ENCODE measurements at regions not wholly inside any gene's neighbourhood (a gene's known extent, or its start where the extent isn't known, plus 50 kb on each side); places are given as distances from the start of the nearest gene placed in this dataset.
A peak's percentile ranks its signal among the peaks of the same experiment; 100 is the strongest.

DNA sequence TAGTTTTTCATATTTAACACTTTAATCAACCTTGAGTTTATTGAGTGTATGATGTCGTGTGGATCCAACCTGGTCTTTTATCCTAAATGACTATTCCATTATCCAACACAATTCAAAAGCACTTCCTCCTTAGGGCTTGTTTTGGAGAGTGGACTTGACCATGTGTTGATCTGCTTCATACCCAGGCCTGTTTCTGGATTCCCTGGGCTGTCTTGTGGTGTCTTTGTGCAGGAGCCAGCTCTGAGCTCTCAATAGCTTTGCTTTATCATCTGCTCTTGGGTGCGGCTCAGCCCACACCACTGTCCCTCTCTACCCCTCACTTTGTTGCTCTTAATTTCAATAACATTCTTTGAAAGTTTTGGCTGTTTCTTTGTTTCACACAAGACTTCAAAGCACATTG, 70.9 kb upstream of the CHST15 start:
- no peak overlapping the region for H3K4me3 ChIP-seq (ENCODE audit: low read depth, low read length)
- H3K27ac ChIP-seq (ENCODE audit: low read depth) = no peak overlapping the region
- H3K4me1 ChIP-seq (ENCODE audit: insufficient read depth) = no peaks in the 10 kb centered on the region
- 90% methylated on average over 2 of the region's 2 CpGs for WGBS
- DNase-seq (ENCODE audit: extremely low spot score) = no peak
- H3K36me3 ChIP-seq (ENCODE audit: insufficient read depth) = no peaks in the 10 kb centered on the region

- Histone ChIP-seq H3K36me3 (ENCODE audit: insufficient read depth) (no peaks in the 10 kb centered on the region), H3K4me1 (ENCODE audit: insufficient read depth) (no peaks in the 10 kb centered on the region), H3K4me3 (ENCODE audit: low read depth, low read length) (no peak overlapping the region), H3K27ac (ENCODE audit: low read depth) (no peak overlapping the region)
- no peak for DNase-seq (ENCODE audit: extremely low spot score)
- 83% methylated on average over 6 of the region's 6 CpGs for WGBS
Observed at GRCh38 chr10:124162774-124163354, 69.5 kb upstream of the CHST15 start.

DNA sequence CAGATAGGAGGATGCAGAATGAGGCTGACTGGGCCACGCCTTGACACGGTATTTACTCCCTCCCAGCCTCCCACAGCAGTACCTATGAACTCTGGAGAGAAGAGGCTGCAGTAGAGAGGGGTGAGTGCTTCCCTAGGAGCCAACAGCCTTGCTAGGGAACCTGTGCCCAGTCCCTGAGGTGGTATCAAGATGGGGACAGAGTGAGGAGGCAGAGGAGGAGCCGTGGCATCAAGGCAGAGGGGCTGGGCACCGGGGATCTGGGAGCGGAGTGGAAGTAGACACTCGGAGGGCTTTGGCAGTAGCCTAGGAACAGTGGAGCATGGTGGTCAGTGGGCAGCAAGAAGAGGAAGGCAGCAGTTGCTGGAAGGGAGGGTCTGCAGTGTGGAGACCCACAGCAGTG, 68.7 kb upstream of the CHST15 start:
- 92% methylated on average over 6 of the region's 6 CpGs for WGBS
- Histone ChIP-seq H3K4me1 (ENCODE audit: insufficient read depth) (no peaks in the 10 kb centered on the region), H3K4me3 (ENCODE audit: low read depth, low read length) (no peak overlapping the region), H3K36me3 (ENCODE audit: insufficient read depth) (no peaks in the 10 kb centered on the region), H3K27ac (ENCODE audit: low read depth) (no peak overlapping the region)
- no peak for DNase-seq (ENCODE audit: extremely low spot score)

- 81% methylated on average over 5 of the region's 5 CpGs for WGBS
- no peak for DNase-seq (ENCODE audit: extremely low spot score)
- no peak overlapping the region for H3K27ac ChIP-seq (ENCODE audit: low read depth)
- no peak overlapping the region for H3K4me3 ChIP-seq (ENCODE audit: low read depth, low read length)
- no peaks in the 10 kb centered on the region for H3K36me3 ChIP-seq (ENCODE audit: insufficient read depth)
- H3K4me1 ChIP-seq (ENCODE audit: insufficient read depth) = no peaks in the 10 kb centered on the region
Observed at GRCh38 chr10:124161601-124162000, 68.2 kb upstream of the CHST15 start.

GRCh38 chr10:124160943-124161582, 67.7 kb upstream of the CHST15 start:
- no peak overlapping the region for H3K4me3 ChIP-seq (ENCODE audit: low read depth, low read length)
- WGBS = 75% methylated on average over 13 of the region's 13 CpGs
- no peaks in the 10 kb centered on the region for H3K36me3 ChIP-seq (ENCODE audit: insufficient read depth)
- DNase-seq (ENCODE audit: extremely low spot score) = no peak
- H3K4me1 ChIP-seq (ENCODE audit: insufficient read depth) = no peaks in the 10 kb centered on the region
- H3K27ac ChIP-seq (ENCODE audit: low read depth) = no peak overlapping the region

- Histone ChIP-seq H3K27ac (ENCODE audit: low read depth) (no peak overlapping the region), H3K4me1 (ENCODE audit: insufficient read depth) (no peaks in the 10 kb centered on the region), H3K4me3 (ENCODE audit: low read depth, low read length) (no peak overlapping the region), H3K36me3 (ENCODE audit: insufficient read depth) (no peaks in the 10 kb centered on the region)
- 77% methylated on average over 10 of the region's 10 CpGs for WGBS
- no peak for DNase-seq (ENCODE audit: extremely low spot score)
Observed at GRCh38 chr10:124160176-124160575, 66.8 kb upstream of the CHST15 start.

- H3K27ac ChIP-seq (ENCODE audit: low read depth) = no peak overlapping the region
- 82% methylated on average over 5 of the region's 5 CpGs for WGBS
- no peak overlapping the region for H3K4me3 ChIP-seq (ENCODE audit: low read depth, low read length)
- H3K4me1 ChIP-seq (ENCODE audit: insufficient read depth) = no peaks in the 10 kb centered on the region
- DNase-seq (ENCODE audit: extremely low spot score) = no peak
- H3K36me3 ChIP-seq (ENCODE audit: insufficient read depth) = no peaks in the 10 kb centered on the region
Observed at GRCh38 chr10:124159153-124159552, 65.8 kb upstream of the CHST15 start.

GRCh38 chr10:124158592-124158991, 65.2 kb upstream of the CHST15 start:
- Histone ChIP-seq H3K36me3 (ENCODE audit: insufficient read depth) (no peaks in the 10 kb centered on the region), H3K27ac (ENCODE audit: low read depth) (no peak overlapping the region), H3K4me3 (ENCODE audit: low read depth, low read length) (no peak overlapping the region), H3K4me1 (ENCODE audit: insufficient read depth) (no peaks in the 10 kb centered on the region)
- 92% methylated on average over 8 of the region's 8 CpGs for WGBS
- DNase-seq (ENCODE audit: extremely low spot score) = no peak

GRCh38 chr10:124157271-124157681, 63.9 kb upstream of the CHST15 start:
- H3K4me1 ChIP-seq (ENCODE audit: insufficient read depth) = no peaks in the 10 kb centered on the region
- no peaks in the 10 kb centered on the region for H3K36me3 ChIP-seq (ENCODE audit: insufficient read depth)
- H3K4me3 ChIP-seq (ENCODE audit: low read depth, low read length) = no peak overlapping the region
- WGBS = 46% methylated on average over 4 of the region's 4 CpGs
- H3K27ac ChIP-seq (ENCODE audit: low read depth) = no peak overlapping the region
- no peak for DNase-seq (ENCODE audit: extremely low spot score)

GRCh38 chr10:124156524-124157260, 63.3 kb upstream of the CHST15 start:
- 48% methylated on average over 17 of the region's 17 CpGs for WGBS
- no peak for DNase-seq (ENCODE audit: extremely low spot score)
- Histone ChIP-seq H3K4me1 (ENCODE audit: insufficient read depth) (no peaks in the 10 kb centered on the region), H3K4me3 (ENCODE audit: low read depth, low read length) (no peak overlapping the region), H3K36me3 (ENCODE audit: insufficient read depth) (no peaks in the 10 kb centered on the region), H3K27ac (ENCODE audit: low read depth) (no peak overlapping the region)

DNA sequence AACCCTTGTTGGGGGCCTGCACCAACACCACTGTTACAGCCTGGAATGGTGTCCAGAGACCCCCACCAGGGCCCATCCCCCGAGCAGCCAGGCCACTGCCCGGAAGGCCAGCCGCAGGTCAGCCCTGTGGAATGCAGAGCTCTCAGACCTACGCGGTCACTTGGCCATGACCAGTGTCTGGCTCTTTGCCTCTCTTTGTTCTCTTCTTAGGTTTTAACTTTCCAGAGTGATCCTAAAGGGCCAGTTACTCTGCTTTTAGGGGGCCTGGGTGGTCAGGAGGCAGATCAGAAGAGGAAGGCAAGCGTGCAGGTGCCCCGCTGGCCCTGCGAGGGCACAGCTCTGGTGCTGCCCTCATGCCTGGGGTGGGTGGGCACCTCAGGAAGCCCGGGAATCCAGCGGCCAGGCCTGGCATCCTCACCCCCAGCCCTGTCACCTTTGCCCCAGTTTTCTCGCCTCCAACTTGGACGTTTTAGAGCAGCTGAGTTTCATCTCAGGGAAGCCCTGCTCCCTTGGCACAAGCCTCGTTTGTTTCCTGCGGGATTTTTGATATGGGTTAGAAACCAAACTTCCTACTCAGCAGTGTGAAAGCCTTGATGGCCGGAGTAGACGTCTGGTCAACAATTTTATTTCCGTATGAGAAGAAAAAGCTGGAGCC, 62.5 kb upstream of the CHST15 start:
- no peak for DNase-seq (ENCODE audit: extremely low spot score)
- 30% methylated on average over 17 of the region's 17 CpGs for WGBS
- H3K4me3 ChIP-seq (ENCODE audit: low read depth, low read length) = no peak overlapping the region
- no peaks in the 10 kb centered on the region for H3K36me3 ChIP-seq (ENCODE audit: insufficient read depth)
- H3K4me1 ChIP-seq (ENCODE audit: insufficient read depth) = no peaks in the 10 kb centered on the region
- H3K27ac ChIP-seq (ENCODE audit: low read depth) = no peak overlapping the region

DNA sequence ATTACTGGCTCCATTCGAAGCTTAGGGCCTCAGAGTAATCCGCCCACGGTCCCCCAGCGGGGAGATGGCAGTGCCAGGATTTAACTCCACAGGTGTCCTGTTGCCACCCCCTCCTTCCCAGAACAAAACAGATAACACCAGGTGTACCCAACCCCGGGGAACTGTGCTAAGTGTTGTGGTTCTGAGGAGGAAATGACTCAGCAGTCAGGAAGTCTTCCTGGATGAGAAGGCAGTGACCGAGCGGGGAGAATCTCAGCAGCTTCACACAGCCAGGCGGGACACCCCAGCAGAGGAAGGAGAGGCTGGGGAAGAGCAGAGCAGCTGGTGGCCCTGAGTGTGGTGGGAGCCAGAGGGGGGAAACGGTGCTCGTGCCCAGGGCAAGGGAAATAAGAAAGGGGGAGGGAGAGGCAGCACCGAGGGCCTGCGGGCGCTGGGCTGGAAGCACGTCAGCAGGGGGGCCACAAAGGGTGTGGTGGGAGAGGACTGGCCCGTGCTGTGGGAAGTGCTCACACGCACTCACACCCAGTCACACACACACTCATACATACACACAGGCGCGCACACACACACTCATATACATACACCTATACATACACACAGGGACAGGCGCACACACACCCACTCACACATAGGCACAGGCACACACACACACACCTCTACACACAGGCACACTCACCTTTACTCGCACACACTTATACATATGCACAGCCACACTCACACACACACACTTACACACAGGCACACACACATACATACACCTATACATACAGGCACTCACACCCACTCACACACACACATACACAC, 59.8 kb upstream of the CHST15 start:
- Histone ChIP-seq H3K27ac (ENCODE audit: low read depth) (peak overlapping the region; percentile 28), H3K4me3 (ENCODE audit: low read depth, low read length) (no peak overlapping the region), H3K36me3 (ENCODE audit: insufficient read depth) (no peaks in the 10 kb centered on the region), H3K4me1 (ENCODE audit: insufficient read depth) (no peaks in the 10 kb centered on the region)
- WGBS = 43% methylated on average over 19 of the region's 20 CpGs
- peak; percentile 28 for DNase-seq (ENCODE audit: extremely low spot score)

Data from urinary bladder (tissue), 3 donors.